Peyer's patch (tissue), 4 donors: ENCODE measurements at regions not wholly inside any gene's neighbourhood (a gene's known extent, or its start where the extent isn't known, plus 50 kb on each side); places are given as distances from the start of the nearest gene placed in this dataset.

ENCODE experiments used
- POLR2A ChIP-seq, 2 donors: fragments of 450-650 bp; IDR thresholded peaks; one replicate each; pipeline ENCODE4 v1.5.1; 2017; ENCODE audit warnings: antibody characterized with exemption in 2 of 2, mild to moderate bottlenecking in 2 of 2, moderate library complexity in 2 of 2
- TF ChIP-seq, protein P1 (sequence below), 6 experiments: fragments of 450-650 bp in 4 of 6; fragments of 200-600 bp in 2 of 6; sonication (generic) in 1 of 6; IDR thresholded peaks; one replicate each; pipeline ENCODE4 v1.5.1; 2017 to 2019; ENCODE audit warnings: antibody characterized with exemption in 6 of 6, mild to moderate bottlenecking in 3 of 6, moderate library complexity in 1 of 6

DNA sequence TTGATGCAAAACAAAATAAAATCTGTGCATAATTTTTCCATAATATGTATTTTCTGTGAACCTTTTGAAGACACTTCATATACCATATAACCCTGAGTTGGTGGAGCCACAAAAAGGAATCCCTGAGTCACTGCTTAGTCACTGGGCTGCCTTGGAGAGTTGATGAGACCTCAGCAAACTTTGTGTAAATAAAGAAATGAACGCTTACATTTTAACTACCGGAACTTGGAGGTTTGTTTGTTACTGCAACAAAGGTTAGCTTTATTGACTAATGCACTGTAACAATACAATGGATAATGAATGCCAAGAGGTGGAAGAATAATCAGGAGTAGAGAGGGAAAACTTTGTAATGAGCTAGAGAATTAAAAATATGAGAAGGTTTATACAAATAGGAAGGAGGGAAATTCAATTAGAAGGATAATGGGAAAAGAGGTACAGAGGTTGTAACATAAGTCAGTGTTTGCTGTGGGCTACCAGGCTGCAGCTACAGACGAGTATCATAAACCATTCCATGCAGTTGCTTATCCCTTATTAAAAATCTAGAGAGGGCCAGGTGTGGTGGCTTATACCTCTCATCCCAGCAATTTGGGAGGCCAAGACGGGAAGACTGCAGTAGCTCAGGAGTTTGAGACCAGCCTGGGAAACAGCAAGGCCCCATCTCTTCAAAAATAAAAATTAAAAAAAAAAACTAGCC is 1042.1 kb downstream of the TYW1 start:
- TF ChIP-seq, protein P1, sequence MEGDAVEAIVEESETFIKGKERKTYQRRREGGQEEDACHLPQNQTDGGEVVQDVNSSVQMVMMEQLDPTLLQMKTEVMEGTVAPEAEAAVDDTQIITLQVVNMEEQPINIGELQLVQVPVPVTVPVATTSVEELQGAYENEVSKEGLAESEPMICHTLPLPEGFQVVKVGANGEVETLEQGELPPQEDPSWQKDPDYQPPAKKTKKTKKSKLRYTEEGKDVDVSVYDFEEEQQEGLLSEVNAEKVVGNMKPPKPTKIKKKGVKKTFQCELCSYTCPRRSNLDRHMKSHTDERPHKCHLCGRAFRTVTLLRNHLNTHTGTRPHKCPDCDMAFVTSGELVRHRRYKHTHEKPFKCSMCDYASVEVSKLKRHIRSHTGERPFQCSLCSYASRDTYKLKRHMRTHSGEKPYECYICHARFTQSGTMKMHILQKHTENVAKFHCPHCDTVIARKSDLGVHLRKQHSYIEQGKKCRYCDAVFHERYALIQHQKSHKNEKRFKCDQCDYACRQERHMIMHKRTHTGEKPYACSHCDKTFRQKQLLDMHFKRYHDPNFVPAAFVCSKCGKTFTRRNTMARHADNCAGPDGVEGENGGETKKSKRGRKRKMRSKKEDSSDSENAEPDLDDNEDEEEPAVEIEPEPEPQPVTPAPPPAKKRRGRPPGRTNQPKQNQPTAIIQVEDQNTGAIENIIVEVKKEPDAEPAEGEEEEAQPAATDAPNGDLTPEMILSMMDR (IDR thresholded peaks at IDR 0.05) = no peak
- TF ChIP-seq POLR2A (IDR thresholded peaks at IDR 0.05) = no peak
